Right lobe of liver (tissue), 4 donors: ENCODE measurements at regions not wholly inside any gene's neighbourhood (a gene's known extent, or its start where the extent isn't known, plus 50 kb on each side); places are given as distances from the start of the nearest gene placed in this dataset.

Source experiments
- POLR2A ChIP-seq: fragments of 450-650 bp; IDR thresholded peaks from one replicate; pipeline ENCODE4 v1.6.1; 2017; ENCODE audit warnings: antibody characterized with exemption, mild to moderate bottlenecking
- TF ChIP-seq, protein P1 (sequence below), 4 donors: fragments of 200-600 bp in 3 of 4; fragments of 450-650 bp in 1 of 4; IDR thresholded peaks; one replicate each; pipeline versions ENCODE4 v1.5.1 to v1.8.0; 2016 to 2022; ENCODE audit warnings: antibody characterized with exemption in 4 of 4, mild to moderate bottlenecking in 2 of 4
- donor health status: DM: no; HTN: no; CAD: no.
- donor health status: DM: no; HTN: no; CAD: no.
- donor health status: DM: no; HTN: yes; CAD: no.

- TF ChIP-seq, protein P1, sequence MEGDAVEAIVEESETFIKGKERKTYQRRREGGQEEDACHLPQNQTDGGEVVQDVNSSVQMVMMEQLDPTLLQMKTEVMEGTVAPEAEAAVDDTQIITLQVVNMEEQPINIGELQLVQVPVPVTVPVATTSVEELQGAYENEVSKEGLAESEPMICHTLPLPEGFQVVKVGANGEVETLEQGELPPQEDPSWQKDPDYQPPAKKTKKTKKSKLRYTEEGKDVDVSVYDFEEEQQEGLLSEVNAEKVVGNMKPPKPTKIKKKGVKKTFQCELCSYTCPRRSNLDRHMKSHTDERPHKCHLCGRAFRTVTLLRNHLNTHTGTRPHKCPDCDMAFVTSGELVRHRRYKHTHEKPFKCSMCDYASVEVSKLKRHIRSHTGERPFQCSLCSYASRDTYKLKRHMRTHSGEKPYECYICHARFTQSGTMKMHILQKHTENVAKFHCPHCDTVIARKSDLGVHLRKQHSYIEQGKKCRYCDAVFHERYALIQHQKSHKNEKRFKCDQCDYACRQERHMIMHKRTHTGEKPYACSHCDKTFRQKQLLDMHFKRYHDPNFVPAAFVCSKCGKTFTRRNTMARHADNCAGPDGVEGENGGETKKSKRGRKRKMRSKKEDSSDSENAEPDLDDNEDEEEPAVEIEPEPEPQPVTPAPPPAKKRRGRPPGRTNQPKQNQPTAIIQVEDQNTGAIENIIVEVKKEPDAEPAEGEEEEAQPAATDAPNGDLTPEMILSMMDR (IDR thresholded peaks at IDR 0.05) = no peak
- TF ChIP-seq POLR2A = no peak
Measured at GRCh38 chr13:22789916-22790315, 390.9 kb upstream of the SGCG start.
